GM18508 (cell line): ENCODE measurements at regions not wholly inside any gene's neighbourhood (a gene's known extent, or its start where the extent isn't known, plus 50 kb on each side); places are given as distances from the start of the nearest gene placed in this dataset.

Source experiments
- ATAC-seq: cut with Tn5 transposase; IDR thresholded peaks from one replicate; pipeline ENCODE4 v1.9.1; 2021; ENCODE audit warnings: moderate number of reproducible peaks; ENCODE audit not compliant: insufficient read depth, unreplicated experiment

DNA sequence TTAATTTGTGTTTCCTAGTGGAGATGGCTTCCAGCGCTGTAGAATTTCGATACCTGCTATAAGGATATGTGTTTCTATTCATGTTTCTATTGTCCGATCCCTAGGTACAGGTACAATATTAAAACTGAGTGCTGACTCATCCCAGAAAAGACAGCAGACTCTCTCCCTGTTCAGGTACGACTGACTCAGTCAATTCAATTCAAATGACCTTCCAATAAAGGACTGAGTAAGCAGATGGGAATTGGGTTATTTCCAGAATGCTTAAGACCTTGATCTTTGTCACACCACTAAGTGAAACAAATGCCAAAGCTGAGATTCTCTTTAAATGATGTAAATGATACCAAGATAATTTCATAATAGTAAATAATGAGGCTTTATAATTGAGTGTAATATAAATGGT, 1596.9 kb downstream of the RPA4 start:
- ATAC-seq: no peak

DNA sequence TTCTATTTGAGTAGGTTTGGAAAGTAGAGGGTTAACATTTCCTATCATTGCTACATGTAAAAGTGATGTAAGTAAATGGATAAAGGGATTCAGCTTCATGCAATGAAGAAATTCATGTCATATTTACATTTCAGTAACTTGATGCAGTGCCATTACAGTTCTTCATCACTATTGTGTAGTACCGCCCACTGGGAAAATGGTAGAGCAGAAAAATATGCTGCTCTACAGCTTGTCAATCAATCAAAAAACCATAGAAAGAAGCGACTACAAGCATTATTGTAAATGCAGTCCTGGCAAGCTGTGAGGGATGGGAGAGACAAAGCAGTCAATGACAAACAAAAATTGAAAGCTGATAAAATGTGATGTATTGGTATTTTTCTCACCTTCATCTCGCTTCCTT, 1597.9 kb downstream of the RPA4 start:
- no peak for ATAC-seq

DNA sequence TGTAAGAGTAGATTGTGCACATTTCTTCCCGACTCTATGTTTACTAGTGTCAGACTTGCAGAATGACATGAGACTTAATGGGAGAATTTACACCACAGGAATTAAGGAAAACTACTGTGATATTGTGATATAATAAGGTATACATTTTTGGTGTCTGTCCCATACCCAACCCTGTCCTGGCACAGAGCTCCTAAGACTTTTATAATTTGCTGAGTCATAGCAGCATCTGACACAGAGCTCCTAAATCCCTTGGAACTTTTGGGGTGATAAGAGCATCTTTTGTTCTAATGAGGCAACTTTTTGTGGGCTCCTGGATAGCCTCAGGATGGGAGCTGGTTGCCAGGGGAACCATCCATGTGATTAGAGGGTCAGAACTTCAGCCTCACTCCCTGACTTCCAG, 1607.0 kb downstream of the RPA4 start:
- ATAC-seq: no peak

DNA sequence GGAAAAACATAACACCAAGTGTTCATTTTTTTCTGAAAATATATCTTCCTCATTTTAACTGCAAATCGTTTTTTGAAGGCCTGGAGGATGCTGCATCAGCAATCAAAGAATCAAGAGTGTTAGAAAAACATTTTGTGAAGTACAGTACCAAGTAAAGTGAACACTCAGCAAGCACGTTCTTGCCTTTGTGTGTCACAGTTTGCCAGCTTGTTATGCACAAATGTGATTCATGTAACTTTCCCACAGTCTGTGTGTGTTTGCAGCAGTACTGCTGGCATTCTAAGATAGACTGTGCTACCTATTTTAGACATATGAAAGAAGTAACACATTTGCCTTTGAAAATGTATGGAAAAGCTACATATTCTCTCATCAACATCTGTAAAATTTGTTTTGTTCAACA, 1617.7 kb downstream of the RPA4 start:
- no peak for ATAC-seq

DNA sequence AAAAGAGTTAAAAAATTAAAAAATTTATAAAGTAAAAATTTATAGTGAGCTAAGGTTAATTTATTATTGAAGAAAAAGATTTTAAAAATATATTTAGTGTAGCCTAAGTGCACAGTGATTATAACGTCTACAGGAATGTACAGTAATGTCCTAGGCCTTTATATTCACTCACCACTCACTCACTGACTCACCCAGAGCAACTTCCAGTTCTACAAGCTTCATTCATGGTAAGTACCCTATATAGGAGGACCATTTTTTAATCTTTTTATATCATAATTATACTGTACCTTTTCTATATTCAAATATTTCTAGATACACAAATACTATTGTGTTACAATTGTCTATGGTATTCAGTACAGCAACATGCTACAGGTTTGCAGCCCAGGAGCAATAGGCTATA, 1623.2 kb downstream of the RPA4 start:
- ATAC-seq: no peak

DNA sequence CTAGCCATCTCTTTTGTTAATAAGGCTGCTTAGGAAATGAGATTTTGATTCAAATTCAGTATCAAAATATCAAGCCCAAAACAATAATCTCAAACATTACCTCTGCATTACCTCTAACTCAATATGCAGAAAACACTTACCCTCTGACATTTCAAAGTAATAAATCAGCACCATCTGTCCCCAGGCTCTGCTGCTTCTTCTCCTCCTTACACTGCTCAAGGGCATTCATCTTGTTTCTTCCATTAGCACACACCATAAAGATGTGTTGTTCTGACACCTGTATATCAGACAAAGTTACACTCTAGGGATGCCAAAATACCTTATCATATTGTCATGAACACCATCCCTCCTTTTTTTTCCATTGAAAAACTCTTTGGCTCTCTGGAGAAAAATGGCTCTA, 1630.3 kb downstream of the RPA4 start:
- ATAC-seq: no peak

DNA sequence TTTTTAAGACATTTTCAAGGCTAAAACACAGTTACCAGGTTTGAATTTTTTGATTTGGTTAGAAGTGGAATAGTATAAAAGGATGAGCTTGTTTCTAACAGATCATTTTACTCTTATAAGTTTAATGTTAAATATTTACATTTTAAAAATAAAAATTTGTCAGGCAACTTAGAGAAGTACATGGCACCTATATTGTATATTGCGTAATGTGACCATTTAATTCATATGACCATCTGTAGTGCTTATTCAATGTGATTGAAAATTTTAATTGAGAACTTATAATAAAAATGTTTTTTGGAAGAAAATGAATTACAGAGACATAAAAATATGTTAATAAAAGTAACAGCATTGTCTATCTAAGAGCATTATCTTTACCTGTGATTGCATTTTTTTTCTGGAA, 1632.4 kb downstream of the RPA4 start:
- ATAC-seq: no peak

DNA sequence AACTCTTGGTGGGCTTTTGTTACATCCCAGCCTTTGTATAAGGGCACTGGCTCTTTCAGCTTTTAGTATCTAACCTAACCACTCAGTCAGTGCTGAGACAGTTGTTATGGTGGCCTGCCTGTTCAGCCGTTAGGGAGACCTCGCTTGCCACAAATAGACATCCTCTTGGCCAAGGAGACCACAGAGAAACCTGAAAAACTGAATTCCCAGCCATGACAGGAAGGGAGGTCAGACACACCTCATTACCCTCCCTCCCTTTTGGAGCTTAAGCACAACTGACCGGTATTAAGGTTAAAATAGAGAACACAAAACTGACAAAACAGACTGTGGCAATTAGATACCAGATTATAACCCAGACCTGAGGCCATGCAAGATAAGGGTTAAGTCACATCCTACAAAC, 1639.3 kb downstream of the RPA4 start:
- no peak for ATAC-seq

DNA sequence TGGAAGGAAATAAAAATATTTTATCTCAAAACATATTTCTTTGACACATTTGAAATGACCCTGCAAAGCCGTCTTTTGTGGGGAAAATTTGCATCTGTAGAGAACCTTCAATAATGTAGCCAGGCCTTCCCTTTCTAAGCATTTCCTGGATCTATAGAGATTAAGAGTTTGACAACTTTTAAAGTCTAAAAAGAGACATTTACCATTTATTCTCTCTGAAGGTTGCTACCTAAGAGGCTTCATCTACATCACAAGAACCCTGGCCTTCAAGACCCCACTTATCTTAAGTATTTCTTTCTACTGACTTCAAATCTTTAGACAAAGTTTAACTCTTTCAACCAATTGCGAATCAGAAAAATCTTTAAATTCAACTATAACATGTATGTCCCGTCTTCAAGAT, 1639.8 kb downstream of the RPA4 start:
- ATAC-seq: no peak

DNA sequence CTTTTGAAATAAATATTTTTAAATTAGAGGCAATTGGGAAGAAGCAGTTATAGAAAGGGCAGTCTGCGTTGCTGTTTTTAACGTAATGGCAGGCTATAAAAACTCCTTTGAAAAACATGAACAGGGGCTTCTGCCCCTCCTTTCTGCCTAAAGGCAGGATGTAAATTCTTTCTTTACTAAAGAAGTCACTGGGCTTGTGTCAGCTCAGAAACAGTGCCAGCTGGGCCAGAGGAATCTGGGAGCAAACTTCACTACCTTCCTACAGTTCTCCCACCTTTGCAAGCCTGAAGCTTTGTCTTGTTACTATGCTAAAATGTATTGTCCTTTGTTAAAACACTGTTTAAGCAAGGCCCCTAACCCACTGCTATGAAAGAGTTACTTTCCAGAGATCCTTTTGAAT, 1664.8 kb downstream of the RPA4 start:
- ATAC-seq: no peak

DNA sequence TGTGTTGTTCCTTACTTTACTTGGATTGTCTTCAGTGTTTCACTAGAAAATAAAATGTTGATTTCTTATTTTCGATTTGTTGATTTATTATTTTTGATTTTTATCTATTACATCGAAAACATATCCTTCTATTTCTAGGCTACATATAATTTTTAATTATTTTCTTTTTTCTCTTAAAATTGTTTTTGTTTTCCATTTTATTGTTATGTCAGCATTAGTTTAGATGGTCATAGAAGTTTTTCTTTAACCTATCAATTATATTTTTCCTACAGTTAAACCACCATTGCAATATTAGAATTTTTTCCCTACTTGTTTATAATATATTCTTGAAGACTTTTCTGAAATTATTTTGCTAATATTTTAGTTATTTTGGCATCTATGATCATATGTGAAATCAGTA, 1685.1 kb downstream of the RPA4 start:
- no peak for ATAC-seq

DNA sequence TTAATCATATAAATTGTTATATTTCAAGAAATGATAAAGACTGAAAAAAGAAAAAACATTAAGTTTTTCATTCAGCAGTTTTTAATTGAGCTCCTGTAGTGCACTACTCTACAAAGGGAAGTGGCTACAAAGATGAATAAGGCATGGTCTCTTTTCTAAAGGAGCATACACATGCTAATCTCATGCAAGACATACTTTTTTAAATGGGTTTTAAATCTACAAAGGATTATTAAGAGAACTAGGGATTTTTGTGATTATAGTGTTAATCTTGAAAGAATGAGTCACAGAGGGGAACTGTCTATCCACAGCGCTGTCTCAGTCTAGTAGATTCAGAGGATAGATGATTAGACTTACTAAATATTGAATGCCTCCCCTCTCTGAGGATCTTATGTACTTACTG, 1722.2 kb downstream of the RPA4 start:
- no peak for ATAC-seq

DNA sequence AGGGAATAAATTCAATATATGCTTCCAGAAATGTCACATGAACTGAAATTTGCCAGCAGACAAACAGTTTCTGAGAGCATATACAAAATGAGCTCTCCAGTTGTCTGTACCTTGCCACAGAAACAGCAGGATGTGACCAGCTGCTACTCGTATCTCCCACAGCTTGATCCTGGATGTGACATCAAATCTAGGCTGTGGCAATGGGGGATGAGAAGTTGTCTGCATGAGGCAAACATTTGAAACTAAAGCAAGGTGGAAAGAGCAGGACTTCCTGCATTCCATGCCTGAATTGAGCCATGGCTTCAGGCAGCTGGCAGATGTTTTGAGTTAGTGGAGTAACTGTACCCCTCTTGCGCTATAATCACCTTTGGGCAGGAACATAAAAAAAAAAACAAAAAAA, 1724.0 kb downstream of the RPA4 start:
- ATAC-seq: no peak

DNA sequence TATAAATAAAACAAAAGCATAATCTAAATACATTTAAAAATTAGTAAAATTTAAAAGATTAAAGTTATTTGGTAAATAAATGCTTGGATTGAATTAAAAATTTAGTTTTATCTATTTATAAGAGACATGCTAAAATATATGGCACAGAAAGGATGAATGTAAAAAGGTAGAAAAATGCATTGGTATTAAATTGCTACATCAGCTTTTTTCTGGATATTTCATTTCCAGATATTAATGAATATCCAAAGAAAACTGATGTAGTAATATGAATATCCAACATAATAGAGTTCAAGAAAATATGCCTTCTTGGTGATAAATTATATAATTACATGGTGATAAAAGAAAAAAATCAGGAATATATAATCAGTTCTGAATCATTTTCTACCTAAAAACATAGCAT, 1743.9 kb downstream of the RPA4 start:
- ATAC-seq: no peak

DNA sequence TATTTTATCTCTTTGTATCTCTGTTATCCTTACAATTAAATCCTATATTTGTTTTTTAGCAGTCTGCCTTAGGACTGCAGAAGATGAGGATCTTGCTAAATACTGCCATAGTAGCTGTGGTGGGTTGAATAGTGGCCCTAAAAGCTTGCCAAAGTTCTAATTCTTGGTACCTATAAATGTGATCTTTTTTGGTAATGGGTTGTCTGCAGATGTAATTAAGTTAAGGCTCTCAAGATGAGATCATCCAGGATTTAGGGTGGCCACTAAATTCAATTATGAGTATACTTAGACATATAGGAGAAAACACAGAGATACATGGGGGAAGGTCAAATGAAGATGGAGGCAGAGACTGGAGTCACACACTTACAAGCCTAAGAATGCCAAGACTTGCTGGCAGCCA, 1753.7 kb downstream of the RPA4 start:
- no peak for ATAC-seq

DNA sequence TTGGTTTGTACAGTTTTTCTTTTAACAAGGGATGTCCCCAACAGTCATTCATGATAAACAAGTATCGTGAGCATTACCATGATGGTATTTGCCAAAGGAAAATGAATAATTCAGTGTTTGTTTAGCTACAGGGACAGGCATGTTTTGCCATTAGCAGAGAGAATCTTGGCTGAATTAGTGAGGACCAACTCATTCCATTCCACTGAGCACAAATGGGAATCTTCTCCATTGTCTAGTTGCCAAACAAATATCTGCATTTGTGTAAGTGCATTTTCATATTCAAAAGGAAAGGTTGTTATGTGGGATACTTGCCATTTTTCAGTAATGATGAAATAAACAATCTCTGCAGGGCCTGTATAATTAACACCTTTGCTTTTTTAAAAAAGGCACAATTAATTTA, 1762.6 kb downstream of the RPA4 start:
- ATAC-seq: no peak

DNA sequence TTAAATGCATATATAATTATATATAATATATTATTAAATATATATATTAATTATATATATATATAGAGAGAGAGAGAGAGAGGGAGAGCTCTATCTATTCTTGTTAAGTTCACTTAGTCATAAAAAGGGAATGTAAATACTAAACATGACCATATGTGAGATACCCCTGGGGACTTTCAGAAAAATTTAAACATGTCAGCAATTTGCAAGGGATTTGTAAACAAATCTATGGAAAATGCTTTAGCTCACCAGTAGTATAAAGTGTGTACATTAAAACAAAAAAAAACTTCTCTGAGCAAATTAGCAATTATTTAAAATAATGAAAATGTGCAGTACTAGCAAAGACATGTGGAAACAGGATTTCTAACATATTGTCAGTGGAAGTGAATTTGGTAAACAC, 1755.5 kb downstream of the PCDH19 start:
- ATAC-seq: no peak
